GM12878 (cell line): ENCODE measurements at regions not wholly inside any gene's neighbourhood (a gene's known extent, or its start where the extent isn't known, plus 50 kb on each side); places are given as distances from the start of the nearest gene placed in this dataset.

ENCODE experiments used
- ATAC-seq: fragments of 200-7000 bp; cut with Tn5 transposase; 3 replicates; pipeline ENCODE4 v1.9.1; 2020; ENCODE audit warnings: mild to moderate bottlenecking, moderate library complexity
- BruUV-seq: library from RNA; stranded (reverse); fragments of 400-500 nt; replicated peaks from 2 replicates; lab custom pipeline; 2021; lab: Mats Ljungman, UMichigan
- CTCF ChIA-PET: fragments of 300-600 bp; sonication (Branson Sonifier 250); formaldehyde crosslinking; extraction: SDS; loops from one replicate; lab custom pipeline; 2021; ENCODE audit warnings: inconsistent platforms; lab: Yijun Ruan, JAX
- POLR2A ChIA-PET: fragments of 350-600 bp; formaldehyde crosslinking; extraction: SDS; loops from one replicate; lab custom pipeline; 2021; ENCODE audit warnings: inconsistent platforms; lab: Charles Lee
- RAD21 ChIA-PET: fragments of 300-600 bp; sonication (Branson Sonifier 250); formaldehyde crosslinking; loops from one replicate; lab custom pipeline; 2023; ENCODE audit warnings: antibody characterized with exemption; ENCODE audit not compliant: unreplicated experiment; lab: Charles Lee
- SMC1A ChIA-PET: fragments of 300-600 bp; sonication (Branson Sonifier 250); formaldehyde crosslinking; loops from one replicate; lab custom pipeline; 2023; ENCODE audit not compliant: unreplicated experiment, uncharacterized antibody; lab: Charles Lee
- DNase-seq: peaks from one replicate; pipeline ENCODE4 v3.0.0-alpha.2; 2011; ENCODE audit warnings: low read depth, low spot score
- FAIRE-seq: peaks from 3 replicates; lab custom pipeline; 2011; peaks lifted over from hg19 to GRCh38; lab: Jason Lieb, UNC
- H2AFZ ChIP-seq: 2 replicates; pipeline ENCODE4 v1.6.0; 2011; ENCODE audit warnings: low read depth, low read length, control low read depth; ENCODE audit not compliant: control insufficient read depth
- H3K27ac ChIP-seq: 2 replicates; pipeline ENCODE4 v1.5.1; 2011; ENCODE audit warnings: control low read depth; ENCODE audit not compliant: control insufficient read depth, insufficient read depth
- H3K27me3 ChIP-seq, 2 experiments: replicated peaks in 1 of 2; 2 replicates each; pipeline versions ENCODE4 v1.6.0 to v1.6.1; 2011; ENCODE audit warnings: low read length in 1 of 2; ENCODE audit not compliant: control insufficient read depth in 2 of 2, insufficient read depth in 2 of 2
- H3K36me3 ChIP-seq, 2 experiments: 2 replicates each; pipeline ENCODE4 v1.5.1; 2011; ENCODE audit warnings: low read length in 1 of 2; ENCODE audit not compliant: control insufficient read depth in 2 of 2, insufficient read depth in 2 of 2
- H3K4me1 ChIP-seq: 2 replicates; pipeline ENCODE4 v1.6.1; 2011; ENCODE audit warnings: mild to moderate bottlenecking, low read length, moderate library complexity, mixed read lengths; ENCODE audit not compliant: control insufficient read depth, insufficient read depth
- H3K4me2 ChIP-seq: 2 replicates; pipeline ENCODE4 v1.6.0; 2011; ENCODE audit warnings: control low read depth; ENCODE audit not compliant: control insufficient read depth, insufficient read depth
- H3K4me3 ChIP-seq: fragments of 200-600 bp; sonication (generic); 2 replicates; pipeline ENCODE4 v1.5.1; 2016
- H3K79me2 ChIP-seq: 2 replicates; pipeline ENCODE4 v1.6.0; 2011; ENCODE audit warnings: low read length; ENCODE audit not compliant: control insufficient read depth, insufficient read depth
- H3K9ac ChIP-seq: 2 replicates; pipeline ENCODE4 v1.8.0; 2011; ENCODE audit warnings: low read length, control low read depth, mixed read lengths; ENCODE audit not compliant: control insufficient read depth, insufficient read depth
- H3K9me3 ChIP-seq: replicated peaks from 3 replicates; pipeline ENCODE4 v1.5.1; 2011; ENCODE audit warnings: mild to moderate bottlenecking, low read length; ENCODE audit not compliant: control insufficient read depth, insufficient read depth
- H4K20me1 ChIP-seq: 2 replicates; pipeline ENCODE4 v1.6.0; 2011; ENCODE audit not compliant: control insufficient read depth, insufficient read depth
- BCLAF1 ChIP-seq: fragments of 450-650 bp; IDR thresholded peaks from 2 replicates; pipeline ENCODE4 v1.6.1; 2017; ENCODE audit warnings: antibody characterized with exemption, mild to moderate bottlenecking, moderate library complexity
- BHLHE40 ChIP-seq, 2 experiments: fragments of 450-650 bp in 1 of 2; IDR thresholded peaks; 2 replicates each; pipeline ENCODE4 v1.6.1; 2011 to 2017; ENCODE audit warnings: low read depth in 2 of 2, borderline replicate concordance in 1 of 2, improper control_type of control experiment in 1 of 2, low read length in 1 of 2, mild to moderate bottlenecking in 1 of 2
- HCFC1 ChIP-seq: fragments of 150-350 bp; IDR thresholded peaks from 2 replicates; pipeline ENCODE4 v1.6.1; 2014; ENCODE audit warnings: low read length
- IRF5 ChIP-seq: fragments of 450-650 bp; IDR thresholded peaks from 2 replicates; pipeline ENCODE4 v1.6.1; 2017; ENCODE audit warnings: borderline replicate concordance
- MEF2B ChIP-seq: fragments of 450-650 bp; IDR thresholded peaks from 2 replicates; pipeline ENCODE4 v1.6.1; 2018; ENCODE audit warnings: mild to moderate bottlenecking, moderate library complexity; ENCODE audit not compliant: partially characterized antibody, poor library complexity, severe bottlenecking
- MLLT1 ChIP-seq: fragments of 450-650 bp; IDR thresholded peaks from 2 replicates; pipeline ENCODE4 v1.6.1; 2016; ENCODE audit warnings: mild to moderate bottlenecking
- NFXL1 ChIP-seq: fragments of 450-650 bp; IDR thresholded peaks from 2 replicates; pipeline ENCODE4 v1.6.1; 2017; ENCODE audit warnings: antibody characterized with exemption, mild to moderate bottlenecking, borderline replicate concordance
- RELA ChIP-seq: fragments of 450-650 bp; IDR thresholded peaks from 2 replicates; pipeline ENCODE4 v1.8.0; 2014; ENCODE audit warnings: borderline replicate concordance; ENCODE audit not compliant: partially characterized antibody
- RFX5 ChIP-seq: IDR thresholded peaks from 2 replicates; pipeline ENCODE4 v1.6.1; 2011; ENCODE audit warnings: low read depth, low read length, improper control_type of control experiment
- SREBF2 ChIP-seq: IDR thresholded peaks from 2 replicates; pipeline ENCODE4 v1.6.1; 2012; ENCODE audit warnings: mild to moderate bottlenecking, low read length
- ZNF24 ChIP-seq: fragments of 450-650 bp; IDR thresholded peaks from 2 replicates; pipeline ENCODE4 v1.6.1; 2017; ENCODE audit warnings: antibody characterized with exemption, mild to moderate bottlenecking
- WGBS: methylation state at CpG from one replicate; pipeline ENCODE4 v1.1.6; 2016; ENCODE audit warnings: low lambda C conversion rate; ENCODE audit not compliant: insufficient replicate concordance, insufficient coverage; ENCODE audit errors: missing lambda C conversion rate; 5-methylcytosine and 5-hydroxymethylcytosine counted together
- in situ Hi-C: fragments of 300-500 bp; cut with MboI; formaldehyde crosslinking; loops from 9 replicates; pipeline ENCODE4 v1.14.3; 2018; ENCODE audit warnings: mixed read lengths
- intact Hi-C: fragments of 100-400 bp; cut with micrococcal nuclease; formaldehyde crosslinking; loops from one replicate; pipeline ENCODE4 v1.14.2; 2022; ENCODE audit not compliant: unreplicated experiment

GRCh38 chr4:72933029-72933428 is 136.5 kb downstream of the COX18 start:
- no peak for ATAC-seq
- H3K4me1 ChIP-seq: no peaks in the 10 kb centered on the region
- no peak overlapping the region for H3K9ac ChIP-seq
- ChIA-PET RAD21 (no interaction called here), CTCF (no interaction called here), SMC1A (no interaction called here), POLR2A (no interaction called here)
- no peak overlapping the region for H3K27ac ChIP-seq
- DNase-seq: no peak
- H2AFZ ChIP-seq: no peak overlapping the region
- H3K27me3 ChIP-seq: no peaks in the 10 kb centered on the region
- H3K9me3 ChIP-seq: no peaks in the 10 kb centered on the region
- no peaks in the 10 kb centered on the region for H4K20me1 ChIP-seq
- in situ Hi-C loops (no loop called here), intact Hi-C loops (no loop called here)
- H3K79me2 ChIP-seq: no peaks in the 10 kb centered on the region
- FAIRE-seq: no peak
- no peaks in the 10 kb centered on the region for H3K36me3 ChIP-seq
- TF ChIP-seq BCLAF1 (no peak), MEF2B (no peak), MLLT1 (no peak), SREBF2 (no peak), NFXL1 (no peak), ZNF24 (no peak), RFX5 (no peak), IRF5 (no peak), BHLHE40 (IDR thresholded peaks at IDR 0.05; ENCODE audit: borderline replicate concordance in 1 of 2, low read depth in 2 of 2, low read length in 1 of 2) (no peak), RELA (no peak), HCFC1 (no peak)
- no TSS peak for BruUV-seq
- no peak overlapping the region for H3K4me3 ChIP-seq
- 0% methylated on average over 1 of the region's 1 CpG for WGBS
- no peak overlapping the region for H3K4me2 ChIP-seq
